HCT116 (cell line): ENCODE measurements at regions not wholly inside any gene's neighbourhood (a gene's known extent, or its start where the extent isn't known, plus 50 kb on each side); places are given as distances from the start of the nearest gene placed in this dataset.

ENCODE experiments used
- ATAC-seq: fragments of 200-7000 bp; cut with Tn5 transposase; 2 replicates; pipeline ENCODE4 v1.9.1; 2020; ENCODE audit warnings: mild to moderate bottlenecking, moderate library complexity
- BruUV-seq: library from RNA; stranded (reverse); fragments of 400-500 nt; replicated peaks from 2 replicates; lab custom pipeline; 2021; lab: Mats Ljungman, UMichigan
- CTCF ChIA-PET: fragments of 300-600 bp; sonication (Branson Sonifier 250); formaldehyde crosslinking; loops from one replicate; lab custom pipeline; 2021; ENCODE audit warnings: antibody characterized with exemption; lab: Charles Lee
- POLR2A ChIA-PET: fragments of 300-600, 350-600 bp; sonication (Branson Sonifier 250); formaldehyde crosslinking; loops from one replicate; lab custom pipeline; 2021; ENCODE audit warnings: antibody characterized with exemption; lab: Charles Lee
- RAD21 ChIA-PET, 2 experiments: fragments of 300-600 bp; sonication (Branson Sonifier 250); formaldehyde crosslinking; loops; one replicate each; lab custom pipeline; 2023; ENCODE audit warnings: low total read pairs in 2 of 2; ENCODE audit not compliant: uncharacterized antibody in 2 of 2, unreplicated experiment in 2 of 2, low non-redundant PET in 1 of 2; lab: Charles Lee
- DNase-seq: peaks from one replicate; pipeline ENCODE4 v3.0.0-alpha.2; 2010; ENCODE audit warnings: low read depth, low spot score
- H2AFZ ChIP-seq: fragments of 200-600 bp; shearing (Covaris generic), sonication (generic); 2 replicates; pipeline ENCODE4 v1.6.1; 2017; ENCODE audit warnings: low read depth, mixed run types, mixed read lengths, antibody characterized with exemption, low read length; ENCODE audit not compliant: poor library complexity, severe bottlenecking
- H3K27ac ChIP-seq: 2 replicates; pipeline ENCODE4 v1.5.1; 2012; ENCODE audit warnings: low read depth, low read length
- H3K27me3 ChIP-seq: fragments of 200-600 bp; sonication (generic); 2 replicates; pipeline ENCODE4 v1.6.1; 2016; ENCODE audit warnings: mixed run types, low read length, mixed read lengths; ENCODE audit not compliant: insufficient read depth
- H3K36me3 ChIP-seq, 2 experiments: fragments of 200-500 bp in 1 of 2; fragments of 200-600 bp in 1 of 2; sonication (Bioruptor generic) in 1 of 2; sonication (generic) in 1 of 2; 2 replicates each; pipeline versions ENCODE4 v1.5.1 to v1.6.1; 2014 to 2016; ENCODE audit warnings: low read length in 2 of 2, inconsistent platforms in 1 of 2, mixed read lengths in 1 of 2, mixed run types in 1 of 2; ENCODE audit not compliant: insufficient read depth in 2 of 2, control insufficient read depth in 1 of 2
- H3K4me1 ChIP-seq, 2 experiments: fragments of 200-600 bp in 1 of 2; sonication (generic) in 1 of 2; 2 replicates each; pipeline versions ENCODE4 v1.5.1 to v1.6.1; 2012 to 2017; ENCODE audit warnings: low read length in 2 of 2, inconsistent platforms in 1 of 2, mild to moderate bottlenecking in 1 of 2, mixed read lengths in 1 of 2, mixed run types in 1 of 2, moderate library complexity in 1 of 2; ENCODE audit not compliant: insufficient read depth in 2 of 2, control insufficient read depth in 1 of 2
- H3K4me2 ChIP-seq: fragments of 200-600 bp; sonication (generic); 2 replicates; pipeline ENCODE4 v1.6.1; 2017; ENCODE audit warnings: mixed run types, low read length, mixed read lengths
- H3K4me3 ChIP-seq, 2 experiments: fragments of 200-600 bp in 1 of 2; sonication (generic) in 1 of 2; replicated peaks in 1 of 2; 2 replicates each; pipeline ENCODE4 v1.5.1; 2011 to 2016; ENCODE audit warnings: low read length in 2 of 2, control low read depth in 1 of 2, low read depth in 1 of 2, mild to moderate bottlenecking in 1 of 2, mixed read lengths in 1 of 2, mixed run types in 1 of 2
- H3K79me2 ChIP-seq: fragments of 200-600 bp; sonication (generic); 2 replicates; pipeline ENCODE4 v1.6.1; 2017; ENCODE audit warnings: mild to moderate bottlenecking, mixed run types, low read length, moderate library complexity, mixed read lengths; ENCODE audit not compliant: insufficient read depth
- H3K9ac ChIP-seq: fragments of 200-600 bp; sonication (generic); 2 replicates; pipeline ENCODE4 v1.6.1; 2016; ENCODE audit warnings: low read length, mixed read lengths
- H3K9me2 ChIP-seq: fragments of 200-600 bp; sonication (generic), shearing (Covaris generic); 2 replicates; pipeline ENCODE4 v1.6.1; 2017; ENCODE audit warnings: mixed run types, mild to moderate bottlenecking, moderate library complexity; ENCODE audit not compliant: insufficient read depth
- H3K9me3 ChIP-seq, 2 experiments: fragments of 200-500 bp in 1 of 2; fragments of 200-600 bp in 1 of 2; sonication (Bioruptor generic) in 1 of 2; sonication (generic) in 1 of 2; 2 replicates each; pipeline ENCODE4 v1.6.1; 2014 to 2017; ENCODE audit warnings: low read length in 2 of 2, mixed read lengths in 2 of 2, inconsistent platforms in 1 of 2, low read depth in 1 of 2, mild to moderate bottlenecking in 1 of 2, mixed run types in 1 of 2, moderate library complexity in 1 of 2; ENCODE audit not compliant: control insufficient read depth in 1 of 2, insufficient read depth in 1 of 2
- H4K20me1 ChIP-seq: fragments of 200-600 bp; sonication (generic), shearing (Covaris generic); 2 replicates; pipeline ENCODE4 v1.6.1; 2017; ENCODE audit warnings: mixed run types, mild to moderate bottlenecking, moderate library complexity; ENCODE audit not compliant: insufficient read depth
- ATF3 ChIP-seq: IDR thresholded peaks from 2 replicates; pipeline ENCODE4 v1.6.1; 2012
- CEBPB ChIP-seq: IDR thresholded peaks from 2 replicates; pipeline ENCODE4 v1.6.1; 2012; ENCODE audit warnings: low read depth
- ELF1 ChIP-seq: IDR thresholded peaks from 2 replicates; pipeline ENCODE4 v1.6.1; 2012; ENCODE audit warnings: low read depth, borderline replicate concordance
- EZH2 ChIP-seq: fragments of 200-600 bp; sonication (generic); IDR thresholded peaks from 2 replicates; pipeline ENCODE4 v1.6.1; 2017; ENCODE audit warnings: antibody characterized with exemption, mixed run types
- FOSL1 ChIP-seq: IDR thresholded peaks from 2 replicates; pipeline ENCODE4 v1.6.1; 2012; ENCODE audit warnings: low read depth
- JUND ChIP-seq: IDR thresholded peaks from 2 replicates; pipeline ENCODE4 v1.6.1; 2012
- MAX ChIP-seq: IDR thresholded peaks from 2 replicates; pipeline ENCODE4 v1.6.1; 2012
- POLR2A ChIP-seq: IDR thresholded peaks from 2 replicates; pipeline ENCODE4 v1.7.0; 2011; ENCODE audit warnings: borderline replicate concordance; ENCODE audit not compliant: insufficient read depth, insufficient read length; ENCODE audit errors: extremely low read depth
- POLR2AphosphoS5 ChIP-seq: IDR thresholded peaks from 2 replicates; pipeline ENCODE4 v1.6.1; 2011; ENCODE audit warnings: mild to moderate bottlenecking, low read depth, low read length, moderate library complexity
- RAD21 ChIP-seq: IDR thresholded peaks from 2 replicates; pipeline ENCODE4 v1.6.1; 2012; ENCODE audit warnings: low read depth, mild to moderate bottlenecking
- SIN3A ChIP-seq: IDR thresholded peaks from 2 replicates; pipeline ENCODE4 v1.6.1; 2012; ENCODE audit warnings: low read depth
- SRF ChIP-seq: IDR thresholded peaks from 2 replicates; pipeline ENCODE4 v1.6.1; 2012; ENCODE audit warnings: low read depth
- TCF7L2 ChIP-seq: IDR thresholded peaks from 2 replicates; pipeline ENCODE4 v1.7.0; 2011; ENCODE audit warnings: borderline replicate concordance, inconsistent platforms; ENCODE audit not compliant: insufficient read depth, insufficient read length; ENCODE audit errors: extremely low read depth
- YY1 ChIP-seq: IDR thresholded peaks from 2 replicates; pipeline ENCODE4 v1.6.1; 2011; ENCODE audit warnings: low read length, low read depth, moderate library complexity, mild to moderate bottlenecking; ENCODE audit not compliant: insufficient replicate concordance; ENCODE audit errors: extremely low read depth
- ZBTB33 ChIP-seq: IDR thresholded peaks from 2 replicates; pipeline ENCODE4 v1.6.1; 2011; ENCODE audit warnings: mild to moderate bottlenecking, low read length, moderate library complexity; ENCODE audit not compliant: insufficient replicate concordance; ENCODE audit errors: extremely low read depth
- intact Hi-C: fragments of 100-400 bp; cut with micrococcal nuclease; formaldehyde crosslinking; loops from 2 replicates; pipeline ENCODE4 v1.10.0; 2022

- no peak for TF ChIP-seq TCF7L2
- TF ChIP-seq POLR2A = no peak
- TF ChIP-seq EZH2 = no peak
- TF ChIP-seq ZBTB33 = no peak
- no peak for TF ChIP-seq FOSL1
- no peak for TF ChIP-seq CEBPB
- TF ChIP-seq YY1 = no peak
These were observed 498.0 kb upstream of the BOD1L1 start (continued) for GRCh38 chr4:14125375-14126129.

GRCh38 chr4:14130551-14130950, 503.0 kb upstream of the BOD1L1 start:
- CTCF ChIA-PET = no interaction called here
- intact Hi-C loops = no loop called here
- no TSS peak for BruUV-seq
- Histone ChIP-seq H3K9me3 (peaks cover 0 to 11% of the 10 kb centered on the region in 2 experiments; a peak in 1 of 4 replicates), H3K27ac (no peak overlapping the region), H2AFZ (no peak overlapping the region), H4K20me1 (no peaks in the 10 kb centered on the region), H3K79me2 (no peaks in the 10 kb centered on the region), H3K9ac (no peak overlapping the region), H3K4me1 (no peaks in the 10 kb centered on the region), H3K4me3 (no peak overlapping the region), H3K36me3 (no peaks in the 10 kb centered on the region), H3K4me2 (no peak overlapping the region)
- RAD21 ChIA-PET = no interaction called here
- ATAC-seq (no peak), DNase-seq (no peak)
- no peak for TF ChIP-seq RAD21
- TF ChIP-seq SRF = no peak
- TF ChIP-seq MAX = no peak
- TF ChIP-seq JUND = no peak
- TF ChIP-seq POLR2AphosphoS5 = no peak
- no peak for TF ChIP-seq CEBPB
- no peak for TF ChIP-seq ATF3
- TF ChIP-seq YY1 = no peak
- TF ChIP-seq SIN3A = no peak
- no peak for TF ChIP-seq FOSL1
- no peak for TF ChIP-seq ELF1
- TF ChIP-seq EZH2 = no peak
- TF ChIP-seq ZBTB33 = no peak
- TF ChIP-seq POLR2A = no peak
- TF ChIP-seq, all 23 proteins: peak for 0
- no peaks in the 10 kb centered on the region for H3K9me2 ChIP-seq
- no peaks in the 10 kb centered on the region for H3K27me3 ChIP-seq
- POLR2A ChIA-PET = no interaction called here
